ENCODE measurements at regions not wholly inside any gene's neighbourhood (a gene's known extent, or its start where the extent isn't known, plus 50 kb on each side); places are given as distances from the start of the nearest gene placed in this dataset.

DNA sequence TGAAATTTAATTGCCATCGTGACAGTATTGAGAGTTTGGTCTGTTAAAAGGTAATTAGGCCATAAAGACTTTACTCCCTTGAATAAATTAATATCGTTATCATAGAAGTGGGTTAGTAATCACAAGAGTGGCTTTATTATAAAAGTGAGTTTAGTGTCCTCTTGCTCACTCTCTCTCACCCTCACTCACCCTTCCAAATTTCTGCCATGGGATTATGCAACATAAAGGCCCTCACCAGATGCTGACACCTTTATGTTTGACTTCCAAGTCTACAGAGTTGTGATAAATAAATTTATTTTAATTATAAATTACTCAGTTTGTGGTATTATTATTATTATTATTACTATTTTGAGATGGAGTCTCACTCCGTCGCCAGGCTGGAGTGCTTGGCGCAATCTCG lies 1070.8 kb downstream of the PCDH18 start:
- TF ChIP-seq, protein P1, sequence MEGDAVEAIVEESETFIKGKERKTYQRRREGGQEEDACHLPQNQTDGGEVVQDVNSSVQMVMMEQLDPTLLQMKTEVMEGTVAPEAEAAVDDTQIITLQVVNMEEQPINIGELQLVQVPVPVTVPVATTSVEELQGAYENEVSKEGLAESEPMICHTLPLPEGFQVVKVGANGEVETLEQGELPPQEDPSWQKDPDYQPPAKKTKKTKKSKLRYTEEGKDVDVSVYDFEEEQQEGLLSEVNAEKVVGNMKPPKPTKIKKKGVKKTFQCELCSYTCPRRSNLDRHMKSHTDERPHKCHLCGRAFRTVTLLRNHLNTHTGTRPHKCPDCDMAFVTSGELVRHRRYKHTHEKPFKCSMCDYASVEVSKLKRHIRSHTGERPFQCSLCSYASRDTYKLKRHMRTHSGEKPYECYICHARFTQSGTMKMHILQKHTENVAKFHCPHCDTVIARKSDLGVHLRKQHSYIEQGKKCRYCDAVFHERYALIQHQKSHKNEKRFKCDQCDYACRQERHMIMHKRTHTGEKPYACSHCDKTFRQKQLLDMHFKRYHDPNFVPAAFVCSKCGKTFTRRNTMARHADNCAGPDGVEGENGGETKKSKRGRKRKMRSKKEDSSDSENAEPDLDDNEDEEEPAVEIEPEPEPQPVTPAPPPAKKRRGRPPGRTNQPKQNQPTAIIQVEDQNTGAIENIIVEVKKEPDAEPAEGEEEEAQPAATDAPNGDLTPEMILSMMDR (IDR thresholded peaks at IDR 0.05): no peak
- TF ChIP-seq POLR2A (IDR thresholded peaks at IDR 0.05): no peak
